SK-N-SH (cell line): ENCODE measurements at regions not wholly inside any gene's neighbourhood (a gene's known extent, or its start where the extent isn't known, plus 50 kb on each side); places are given as distances from the start of the nearest gene placed in this dataset.

Experiments
- CHD2 ChIP-seq: fragments of 150-350 bp; IDR thresholded peaks from 2 replicates; pipeline ENCODE4 v1.6.1; 2018; ENCODE audit warnings: low read length; ENCODE audit not compliant: partially characterized antibody
- CTCF ChIP-seq: fragments of 200-600 bp; sonication (generic); IDR thresholded peaks from 2 replicates; pipeline ENCODE4 v1.6.1; 2017; ENCODE audit warnings: antibody characterized with exemption, mild to moderate bottlenecking, moderate library complexity
- FOXJ3 ChIP-seq: sonication (generic); formaldehyde crosslinking; IDR thresholded peaks from 2 replicates; pipeline ENCODE4 v1.5.1; 2020; ENCODE audit warnings: mild to moderate bottlenecking, missing genetic modification reagents
- FOXM1 ChIP-seq: IDR thresholded peaks from 2 replicates; pipeline ENCODE4 v1.4.0; 2012; ENCODE audit warnings: low read depth, mild to moderate bottlenecking
- MAX ChIP-seq: IDR thresholded peaks from 2 replicates; pipeline ENCODE4 v1.4.0; 2012; ENCODE audit warnings: low read depth
- MEF2A ChIP-seq: IDR thresholded peaks from 2 replicates; pipeline ENCODE4 v1.4.0; 2012; ENCODE audit warnings: low read depth, borderline replicate concordance
- POLR2AphosphoS5 ChIP-seq: IDR thresholded peaks from 2 replicates; pipeline ENCODE4 v1.6.1; 2012; ENCODE audit warnings: low read depth, low read length
- RAD21 ChIP-seq: IDR thresholded peaks from 2 replicates; pipeline ENCODE4 v1.6.1; 2012; ENCODE audit warnings: mild to moderate bottlenecking, low read length
- RCOR1 ChIP-seq: fragments of 150-350 bp; IDR thresholded peaks from 2 replicates; pipeline ENCODE4 v1.6.1; 2017; ENCODE audit warnings: antibody characterized with exemption, low read length
- TAF1 ChIP-seq: IDR thresholded peaks from 2 replicates; pipeline ENCODE4 v1.6.1; 2012; ENCODE audit warnings: low read depth, mild to moderate bottlenecking, low read length, moderate library complexity, borderline replicate concordance
- USF1 ChIP-seq: IDR thresholded peaks from 2 replicates; pipeline ENCODE4 v1.4.0; 2012; ENCODE audit warnings: low read depth, borderline replicate concordance
- ZBTB33 ChIP-seq: IDR thresholded peaks from 2 replicates; pipeline ENCODE4 v1.4.0; 2012; ENCODE audit warnings: low read depth, borderline replicate concordance

GRCh38 chr2:53561155-53561554 is 206.4 kb upstream of the CHAC2 start:
- no peak for TF ChIP-seq POLR2AphosphoS5
- TF ChIP-seq FOXM1: no peak
- no peak for TF ChIP-seq CTCF
- TF ChIP-seq CHD2: no peak
- no peak for TF ChIP-seq USF1
- TF ChIP-seq MAX: no peak
- TF ChIP-seq RAD21: no peak
- no peak for TF ChIP-seq MEF2A
- no peak for TF ChIP-seq TAF1
- no peak for TF ChIP-seq FOXJ3 (CRISPR knock-in tag)
- TF ChIP-seq ZBTB33: no peak
- TF ChIP-seq RCOR1: no peak
